MM.1S (cell line): ENCODE measurements at regions not wholly inside any gene's neighbourhood (a gene's known extent, or its start where the extent isn't known, plus 50 kb on each side); places are given as distances from the start of the nearest gene placed in this dataset.

Experiments used
- DNase-seq: peaks from one replicate; pipeline ENCODE4 v3.0.0-alpha.2; 2015
- H2AFZ ChIP-seq: fragments of 300-600 bp; sonication (generic); 2 replicates; pipeline ENCODE4 v1.6.0; 2016; ENCODE audit warnings: antibody characterized with exemption, low read length
- H3F3A ChIP-seq: fragments of 300-600 bp; sonication (generic); 2 replicates; pipeline ENCODE4 v1.6.1; 2016; ENCODE audit warnings: mild to moderate bottlenecking, antibody characterized with exemption, low read length, moderate library complexity, mixed read lengths; ENCODE audit not compliant: insufficient read depth
- H3K27ac ChIP-seq: fragments of 300-600 bp; sonication (generic); 2 replicates; pipeline ENCODE4 v1.5.1; 2016; ENCODE audit warnings: mild to moderate bottlenecking, low read length
- H3K27me3 ChIP-seq: fragments of 300-600 bp; sonication (generic); replicated peaks from 2 replicates; pipeline ENCODE4 v1.6.0; 2016; ENCODE audit warnings: low read length; ENCODE audit not compliant: insufficient read depth
- H3K36me3 ChIP-seq: fragments of 300-600 bp; sonication (generic); replicated peaks from 2 replicates; pipeline ENCODE4 v1.6.1; 2016; ENCODE audit warnings: mild to moderate bottlenecking, low read length, mixed read lengths; ENCODE audit not compliant: insufficient read depth
- H3K4me1 ChIP-seq: fragments of 300-600 bp; sonication (generic); 2 replicates; pipeline ENCODE4 v1.6.1; 2016; ENCODE audit warnings: low read length, mixed read lengths
- H3K4me2 ChIP-seq: fragments of 300-600 bp; sonication (generic); 2 replicates; pipeline ENCODE4 v1.6.0; 2016; ENCODE audit warnings: low read depth, low read length
- H3K4me3 ChIP-seq: fragments of 300-600 bp; sonication (generic); 2 replicates; pipeline ENCODE4 v1.5.1; 2016; ENCODE audit warnings: low read length, mixed read lengths
- H3K79me2 ChIP-seq: fragments of 300-600 bp; sonication (generic); 2 replicates; pipeline ENCODE4 v1.6.1; 2016; ENCODE audit warnings: mixed run types, low read length, mixed read lengths
- H3K9ac ChIP-seq: fragments of 300-600 bp; sonication (generic); 2 replicates; pipeline ENCODE4 v1.6.1; 2016; ENCODE audit warnings: low read length, mixed read lengths
- H3K9me2 ChIP-seq: fragments of 300-600 bp; sonication (generic); replicated peaks from 2 replicates; pipeline ENCODE4 v1.6.1; 2016; ENCODE audit warnings: mild to moderate bottlenecking, low read length, mixed read lengths; ENCODE audit not compliant: insufficient read depth
- H3K9me3 ChIP-seq: fragments of 300-600 bp; sonication (generic); replicated peaks from 2 replicates; pipeline ENCODE4 v1.6.1; 2016; ENCODE audit warnings: mild to moderate bottlenecking, low read length, mixed read lengths; ENCODE audit not compliant: insufficient read depth
- H4K20me1 ChIP-seq: fragments of 300-600 bp; sonication (generic); 2 replicates; pipeline ENCODE4 v1.6.1; 2016; ENCODE audit warnings: mild to moderate bottlenecking, low read length, moderate library complexity, mixed read lengths; ENCODE audit not compliant: insufficient read depth
- EZH2 ChIP-seq: fragments of 300-600 bp; sonication (generic); optimal IDR thresholded peaks from 2 replicates; pipeline ENCODE3; 2017; ENCODE audit warnings: low read depth, mild to moderate bottlenecking, antibody characterized with exemption, low read length, mixed read lengths
- EZH2phosphoT487 ChIP-seq: fragments of 300-600 bp; sonication (generic); IDR thresholded peaks from 2 replicates; pipeline ENCODE4 v1.6.1; 2018; ENCODE audit warnings: antibody characterized with exemption, low read length
- TF ChIP-seq, protein P1 (sequence below): fragments of 300-600 bp; sonication (generic); IDR thresholded peaks from 2 replicates; pipeline ENCODE4 v1.5.1; 2016; ENCODE audit warnings: antibody characterized with exemption, low read length, mixed read lengths

DNA sequence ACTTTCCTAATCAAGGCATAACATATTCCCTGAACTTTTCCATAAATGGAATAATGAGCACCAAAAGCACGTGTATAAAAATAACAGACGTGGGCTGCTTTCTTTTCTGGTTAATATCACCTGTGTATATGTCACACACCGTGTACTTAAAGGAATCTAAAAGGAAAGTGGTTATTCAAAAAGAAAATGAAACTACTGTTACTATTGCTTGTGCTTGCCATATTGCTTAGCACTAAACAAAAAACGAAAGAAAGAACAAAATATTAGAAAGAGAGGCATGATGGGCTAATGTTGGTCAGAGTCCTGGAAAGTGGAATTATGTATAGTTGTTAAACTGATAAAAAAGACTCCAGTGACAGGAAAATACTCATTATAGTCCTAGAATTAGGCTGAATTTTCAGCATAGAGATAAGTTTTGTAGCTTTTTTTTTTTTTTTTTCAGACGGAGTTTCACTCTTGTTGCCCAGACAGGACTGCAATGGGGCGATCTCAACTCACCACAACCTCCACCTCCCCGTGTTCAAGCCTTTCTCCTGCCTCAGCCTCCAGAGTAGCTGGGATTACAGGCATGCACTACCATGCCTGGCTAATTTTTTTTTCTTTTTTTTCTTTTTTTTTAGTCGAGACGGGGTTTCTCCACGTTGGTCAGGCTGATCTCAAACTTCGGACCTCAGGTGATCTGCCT is 123.2 kb downstream of the PABPC4L start:
- DNase-seq: peak; percentile 82
- no peak overlapping the region for H3K27ac ChIP-seq
- H3K36me3 ChIP-seq: no peaks in the 10 kb centered on the region
- no peaks in the 10 kb centered on the region for H4K20me1 ChIP-seq
- no peaks in the 10 kb centered on the region for H3K9me2 ChIP-seq
- H3K9me3 ChIP-seq: no peaks in the 10 kb centered on the region
- no peaks in the 10 kb centered on the region for H3K27me3 ChIP-seq
- TF ChIP-seq EZH2phosphoT487 (no peak), EZH2 (no peak)
- TF ChIP-seq, protein P1, sequence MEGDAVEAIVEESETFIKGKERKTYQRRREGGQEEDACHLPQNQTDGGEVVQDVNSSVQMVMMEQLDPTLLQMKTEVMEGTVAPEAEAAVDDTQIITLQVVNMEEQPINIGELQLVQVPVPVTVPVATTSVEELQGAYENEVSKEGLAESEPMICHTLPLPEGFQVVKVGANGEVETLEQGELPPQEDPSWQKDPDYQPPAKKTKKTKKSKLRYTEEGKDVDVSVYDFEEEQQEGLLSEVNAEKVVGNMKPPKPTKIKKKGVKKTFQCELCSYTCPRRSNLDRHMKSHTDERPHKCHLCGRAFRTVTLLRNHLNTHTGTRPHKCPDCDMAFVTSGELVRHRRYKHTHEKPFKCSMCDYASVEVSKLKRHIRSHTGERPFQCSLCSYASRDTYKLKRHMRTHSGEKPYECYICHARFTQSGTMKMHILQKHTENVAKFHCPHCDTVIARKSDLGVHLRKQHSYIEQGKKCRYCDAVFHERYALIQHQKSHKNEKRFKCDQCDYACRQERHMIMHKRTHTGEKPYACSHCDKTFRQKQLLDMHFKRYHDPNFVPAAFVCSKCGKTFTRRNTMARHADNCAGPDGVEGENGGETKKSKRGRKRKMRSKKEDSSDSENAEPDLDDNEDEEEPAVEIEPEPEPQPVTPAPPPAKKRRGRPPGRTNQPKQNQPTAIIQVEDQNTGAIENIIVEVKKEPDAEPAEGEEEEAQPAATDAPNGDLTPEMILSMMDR: no peak
- H3F3A ChIP-seq: no peaks in the 10 kb centered on the region
- H3K4me2 ChIP-seq: peak overlapping the region; percentile 87
- peak overlapping the region; percentile 91 for H2AFZ ChIP-seq
- H3K79me2 ChIP-seq: no peaks in the 10 kb centered on the region
- no peak overlapping the region; the same call in 1 of the 2 replicates for H3K9ac ChIP-seq
- H3K4me3 ChIP-seq: peak overlapping the region; percentile 56
- H3K4me1 ChIP-seq: no peaks in the 10 kb centered on the region

DNA sequence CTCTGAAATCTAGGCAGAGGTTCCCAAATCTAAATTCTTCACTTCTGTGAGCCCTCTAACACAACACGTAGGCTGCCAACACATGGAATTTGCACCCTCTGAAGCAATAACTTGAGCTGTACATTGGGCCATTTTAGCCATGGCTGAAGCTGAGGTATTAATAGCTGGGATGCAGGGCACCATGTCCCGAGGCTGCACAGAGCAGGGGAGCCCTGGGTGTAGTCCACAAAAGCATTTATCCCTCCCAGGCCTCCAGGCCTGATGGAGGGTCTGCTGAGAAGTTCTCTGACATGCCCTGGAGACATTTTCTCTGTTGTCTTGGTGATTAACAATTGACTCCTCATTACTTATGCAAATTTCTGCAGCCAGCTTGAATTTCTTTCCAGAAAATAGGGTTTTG is 127.9 kb downstream of the PABPC4L start:
- Histone ChIP-seq H3K9ac (no peak overlapping the region), H4K20me1 (no peaks in the 10 kb centered on the region), H3K36me3 (no peaks in the 10 kb centered on the region), H3K27ac (no peak overlapping the region), H3K4me2 (no peak overlapping the region), H3K79me2 (no peaks in the 10 kb centered on the region), H3F3A (no peaks in the 10 kb centered on the region), H3K4me1 (no peaks in the 10 kb centered on the region), H2AFZ (no peak overlapping the region), H3K9me2 (no peaks in the 10 kb centered on the region), H3K27me3 (no peaks in the 10 kb centered on the region), H3K9me3 (no peaks in the 10 kb centered on the region), H3K4me3 (no peak overlapping the region)
- TF ChIP-seq, protein P1: no peak
- TF ChIP-seq EZH2phosphoT487 (no peak), EZH2 (no peak)
- DNase-seq: no peak

DNA sequence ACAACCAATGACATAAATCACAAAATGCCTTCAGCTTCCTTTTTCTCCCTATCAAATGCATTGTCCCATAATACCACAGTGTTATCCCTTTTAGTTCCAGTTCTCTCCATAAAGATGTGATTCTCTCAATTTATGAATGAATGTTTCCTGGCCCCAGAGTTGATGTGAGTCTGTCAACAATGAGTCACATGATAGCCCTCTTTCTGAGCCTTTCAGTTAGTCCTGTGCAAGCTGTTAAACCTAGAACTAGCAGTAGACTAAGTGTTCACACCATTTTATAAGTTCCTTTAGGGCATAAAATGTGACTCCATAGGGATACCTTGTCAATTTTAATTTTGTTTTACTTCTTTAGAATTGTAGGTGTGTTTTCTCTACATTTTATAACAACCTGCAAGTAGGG is 129.5 kb downstream of the PABPC4L start:
- TF ChIP-seq EZH2: no peak
- TF ChIP-seq EZH2phosphoT487: no peak
- TF ChIP-seq, protein P1: no peak
- Histone ChIP-seq H2AFZ (no peak overlapping the region), H3K27ac (no peak overlapping the region), H3K4me2 (no peak overlapping the region), H3K9me3 (no peaks in the 10 kb centered on the region), H3F3A (no peaks in the 10 kb centered on the region), H3K4me3 (no peak overlapping the region), H3K9me2 (no peaks in the 10 kb centered on the region), H3K79me2 (no peaks in the 10 kb centered on the region), H4K20me1 (no peaks in the 10 kb centered on the region), H3K36me3 (no peaks in the 10 kb centered on the region), H3K9ac (no peak overlapping the region), H3K27me3 (no peaks in the 10 kb centered on the region), H3K4me1 (no peaks in the 10 kb centered on the region)
- no peak for DNase-seq
